Caco-2 (cell line): ENCODE measurements at regions not wholly inside any gene's neighbourhood (a gene's known extent, or its start where the extent isn't known, plus 50 kb on each side); places are given as distances from the start of the nearest gene placed in this dataset.

Experiments used
- BruUV-seq: library from RNA; stranded (reverse); fragments of 400-500 nt; replicated peaks from 2 replicates; lab custom pipeline; 2021; lab: Mats Ljungman, UMichigan
- CTCF ChIA-PET: fragments of 300-600 bp; sonication (Branson Sonifier 250); formaldehyde crosslinking; loops from one replicate; lab custom pipeline; 2022; ENCODE audit warnings: antibody characterized with exemption; lab: Charles Lee
- POLR2A ChIA-PET: fragments of 300-600 bp; sonication (Branson Sonifier 250); formaldehyde crosslinking; loops from one replicate; lab custom pipeline; 2022; ENCODE audit warnings: antibody characterized with exemption; lab: Charles Lee
- DNase-seq, 2 experiments: peaks; one replicate each; pipeline versions ENCODE4 v3.0.0 to v3.0.0-alpha.2; 2020 to 2022
- H3K27me3 ChIP-seq: replicated peaks from 2 replicates; pipeline ENCODE4 v1.6.0; 2011; ENCODE audit warnings: low read length; ENCODE audit not compliant: control insufficient read depth, insufficient read depth
- H3K36me3 ChIP-seq: 2 replicates; pipeline ENCODE4 v1.5.1; 2011; ENCODE audit warnings: low read length; ENCODE audit not compliant: control insufficient read depth, insufficient read depth
- H3K4me1 ChIP-seq: fragments of 250-450 bp; sonication (Bioruptor Pico); 2 replicates; pipeline ENCODE4 v1.5.1; 2020; ENCODE audit warnings: mild to moderate bottlenecking
- H3K4me3 ChIP-seq: 2 replicates; pipeline ENCODE4 v1.5.1; 2011; ENCODE audit warnings: low read depth, mild to moderate bottlenecking, control low read depth, low read length
- H3K9me3 ChIP-seq: fragments of 250-450 bp; sonication (Bioruptor Pico); 2 replicates; pipeline ENCODE4 v1.5.1; 2020; ENCODE audit warnings: mild to moderate bottlenecking, moderate library complexity
- H3K27ac Mint-ChIP-seq: one replicate; pipeline ENCODE4 v1.8.0; 2022; ENCODE audit warnings: mixed read lengths; ENCODE audit not compliant: unreplicated experiment
- H3K27me3 Mint-ChIP-seq: one replicate; pipeline ENCODE4 v1.8.0; 2022; ENCODE audit warnings: mixed read lengths; ENCODE audit not compliant: insufficient read depth, unreplicated experiment
- H3K36me3 Mint-ChIP-seq: one replicate; pipeline ENCODE4 v1.8.0; 2022; ENCODE audit warnings: mild to moderate bottlenecking, mixed read lengths; ENCODE audit not compliant: insufficient read depth, unreplicated experiment
- H3K4me1 Mint-ChIP-seq: one replicate; pipeline ENCODE4 v1.8.0; 2022; ENCODE audit warnings: low read depth, mixed read lengths; ENCODE audit not compliant: unreplicated experiment
- H3K4me3 Mint-ChIP-seq: one replicate; pipeline ENCODE4 v1.8.0; 2022; ENCODE audit warnings: mild to moderate bottlenecking, moderate library complexity, mixed read lengths; ENCODE audit not compliant: unreplicated experiment
- H3K9me3 Mint-ChIP-seq: one replicate; pipeline ENCODE4 v1.8.0; 2022; ENCODE audit warnings: mixed read lengths; ENCODE audit not compliant: unreplicated experiment
- CTCF ChIP-seq, 2 experiments: fragments of 200-600 bp in 1 of 2; IDR thresholded peaks; 1 replicate in 1 of 2; 2 replicates in 1 of 2; pipeline versions ENCODE4 v1.5.1 to v1.8.0; 2011 to 2022; ENCODE audit warnings: antibody characterized with exemption in 1 of 2, control low read depth in 1 of 2, inconsistent platforms in 1 of 2, low read depth in 1 of 2, low read length in 1 of 2, mild to moderate bottlenecking in 1 of 2, moderate library complexity in 1 of 2; ENCODE audit not compliant: insufficient read depth in 1 of 2, severe bottlenecking in 1 of 2, unreplicated experiment in 1 of 2
- intact Hi-C: fragments of 100-400 bp; cut with micrococcal nuclease; formaldehyde crosslinking; loops from one replicate; pipeline ENCODE4 v1.10.0; 2022; ENCODE audit not compliant: unreplicated experiment

DNA sequence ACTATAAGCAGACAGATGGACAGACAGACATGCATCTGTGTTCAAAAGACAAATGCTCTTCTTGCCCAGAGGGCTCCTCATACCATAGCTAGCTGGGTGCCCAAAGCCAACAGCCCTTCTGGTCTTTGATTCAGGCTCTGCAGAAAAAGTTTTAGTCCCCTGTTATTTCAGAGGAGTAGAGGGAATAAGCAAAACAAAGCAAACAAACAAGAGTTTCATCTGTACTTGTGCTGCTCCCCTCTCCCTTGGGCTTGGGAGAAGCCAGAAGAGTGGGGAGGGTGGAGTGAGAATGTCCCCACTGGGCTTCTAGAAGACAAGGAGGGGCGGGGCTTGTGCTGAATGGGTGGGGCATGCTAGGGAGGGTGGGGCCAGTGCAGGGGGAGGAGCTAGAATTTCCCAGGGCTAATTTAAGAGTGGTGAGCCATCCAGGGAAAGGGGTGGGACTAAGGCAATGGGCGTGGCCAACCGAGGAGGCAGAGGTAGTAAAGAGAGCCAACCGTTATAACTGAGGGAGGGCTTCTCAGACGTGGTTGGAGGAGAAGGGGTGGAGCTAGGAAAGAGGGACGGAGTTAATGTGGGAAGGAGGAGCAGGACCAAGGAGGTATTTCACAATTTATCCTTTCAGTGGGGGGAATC is 101.2 kb upstream of the MGMT start:
- intact Hi-C loops = no loop called here
- H3K27me3 Mint-ChIP-seq = peaks cover 15% of the 10 kb centered on the region
- no peaks in the 10 kb centered on the region for H3K9me3 ChIP-seq
- POLR2A ChIA-PET = no interaction called here
- H3K27ac Mint-ChIP-seq = no peak overlapping the region
- no peak for TF ChIP-seq CTCF (IDR thresholded peaks at IDR 0.05; ENCODE audit: insufficient read depth in 1 of 2, low read depth in 1 of 2, low read length in 1 of 2, severe bottlenecking in 1 of 2, unreplicated experiment in 1 of 2)
- H3K4me3 ChIP-seq = no peak overlapping the region
- no peaks in the 10 kb centered on the region for H3K4me1 Mint-ChIP-seq
- H3K27me3 ChIP-seq = peaks cover 1% of the 10 kb centered on the region; the same call in 1 of the 2 replicates
- CTCF ChIA-PET = no interaction called here
- peak; percentile 9 to 43 for DNase-seq
- no peaks in the 10 kb centered on the region for H3K4me1 ChIP-seq
- no peaks in the 10 kb centered on the region for H3K9me3 Mint-ChIP-seq
- H3K4me3 Mint-ChIP-seq = no peak overlapping the region
- H3K36me3 ChIP-seq = no peaks in the 10 kb centered on the region
- no peaks in the 10 kb centered on the region for H3K36me3 Mint-ChIP-seq
- BruUV-seq = no TSS peak

- intact Hi-C loops = no loop called here
- Histone ChIP-seq H3K36me3 (no peaks in the 10 kb centered on the region), H3K4me3 (no peak overlapping the region), H3K4me1 (no peaks in the 10 kb centered on the region), H3K27me3 (peaks cover 1% of the 10 kb centered on the region; the same call in 1 of the 2 replicates), H3K9me3 (no peaks in the 10 kb centered on the region)
- Mint-ChIP-seq H3K27me3 (peaks cover 15% of the 10 kb centered on the region), H3K36me3 (no peaks in the 10 kb centered on the region), H3K9me3 (no peaks in the 10 kb centered on the region), H3K4me1 (no peaks in the 10 kb centered on the region), H3K27ac (no peak overlapping the region), H3K4me3 (no peak overlapping the region)
- CTCF ChIA-PET = no interaction called here
- POLR2A ChIA-PET = no interaction called here
- no TSS peak for BruUV-seq
- no peak for TF ChIP-seq CTCF (IDR thresholded peaks at IDR 0.05; ENCODE audit: insufficient read depth in 1 of 2, low read depth in 1 of 2, low read length in 1 of 2, severe bottlenecking in 1 of 2, unreplicated experiment in 1 of 2)
- DNase-seq = no peak
These were observed 100.6 kb upstream of the MGMT start for GRCh38 chr10:129366450-129366849.

- TF ChIP-seq CTCF (IDR thresholded peaks at IDR 0.05; ENCODE audit: insufficient read depth in 1 of 2, low read depth in 1 of 2, low read length in 1 of 2, severe bottlenecking in 1 of 2, unreplicated experiment in 1 of 2) = no peak
- Mint-ChIP-seq H3K4me3 (no peak overlapping the region), H3K27me3 (peaks cover 16% of the 10 kb centered on the region), H3K27ac (no peak overlapping the region), H3K9me3 (no peaks in the 10 kb centered on the region), H3K4me1 (no peaks in the 10 kb centered on the region), H3K36me3 (no peaks in the 10 kb centered on the region)
- intact Hi-C loops = no loop called here
- DNase-seq = no peak
- no peaks in the 10 kb centered on the region for H3K36me3 ChIP-seq
- peaks cover 1% of the 10 kb centered on the region for H3K27me3 ChIP-seq
- H3K4me3 ChIP-seq = no peak overlapping the region
- CTCF ChIA-PET = no interaction called here
- POLR2A ChIA-PET = no interaction called here
- no peaks in the 10 kb centered on the region for H3K4me1 ChIP-seq
- BruUV-seq = no TSS peak
- H3K9me3 ChIP-seq = no peaks in the 10 kb centered on the region
These were observed 97.5 kb upstream of the MGMT start for GRCh38 chr10:129369566-129369965.
